A673 (cell line): ENCODE measurements at regions not wholly inside any gene's neighbourhood (a gene's known extent, or its start where the extent isn't known, plus 50 kb on each side); places are given as distances from the start of the nearest gene placed in this dataset.

Experiments used
- BruUV-seq: library from RNA; stranded (reverse); fragments of 400-500 nt; replicated peaks from 2 replicates; lab custom pipeline; 2021; lab: Mats Ljungman, UMichigan
- CTCF ChIA-PET: fragments of 300-600 bp; sonication (Branson Sonifier 250); formaldehyde crosslinking; loops from one replicate; lab custom pipeline; 2022; ENCODE audit warnings: antibody characterized with exemption; lab: Charles Lee
- POLR2A ChIA-PET: fragments of 300-600 bp; sonication (Branson Sonifier 250); formaldehyde crosslinking; loops from one replicate; lab custom pipeline; 2022; ENCODE audit warnings: antibody characterized with exemption; ENCODE audit not compliant: low non-redundant PET; lab: Charles Lee
- DNase-seq: peaks from one replicate; pipeline ENCODE4 v3.0.0-alpha.2; 2015; ENCODE audit warnings: low spot score
- H3K27ac ChIP-seq: fragments of 200-600 bp; sonication (generic); 2 replicates; pipeline ENCODE4 v1.5.1; 2016; ENCODE audit warnings: mixed run types, low read depth, mild to moderate bottlenecking, mixed read lengths, antibody characterized with exemption, low read length; ENCODE audit not compliant: poor library complexity, severe bottlenecking
- H3K27me3 ChIP-seq: fragments of 200-600 bp; sonication (generic); replicated peaks from 2 replicates; pipeline ENCODE4 v1.6.1; 2017; ENCODE audit warnings: mixed run types, low read depth, mild to moderate bottlenecking, mixed read lengths, antibody characterized with exemption, low read length; ENCODE audit not compliant: insufficient read depth, poor library complexity
- H3K36me3 ChIP-seq: fragments of 200-600 bp; sonication (generic); 2 replicates; pipeline ENCODE4 v1.6.1; 2016; ENCODE audit warnings: mixed run types, mild to moderate bottlenecking, mixed read lengths, antibody characterized with exemption, low read length; ENCODE audit not compliant: insufficient read depth, poor library complexity, severe bottlenecking
- H3K4me1 ChIP-seq: fragments of 200-600 bp; sonication (generic); 2 replicates; pipeline ENCODE4 v1.6.1; 2017; ENCODE audit warnings: mixed run types, mild to moderate bottlenecking, mixed read lengths, antibody characterized with exemption, low read length; ENCODE audit not compliant: insufficient read depth, poor library complexity, severe bottlenecking
- H3K4me3 ChIP-seq: fragments of 200-600 bp; sonication (generic); 2 replicates; pipeline ENCODE4 v1.5.1; 2016; ENCODE audit warnings: low read depth, mixed run types, mild to moderate bottlenecking, mixed read lengths, low read length; ENCODE audit not compliant: poor library complexity, severe bottlenecking
- H3K9me3 ChIP-seq: fragments of 200-600 bp; sonication (generic); 2 replicates; pipeline ENCODE4 v1.6.1; 2016; ENCODE audit warnings: mixed run types, low read depth, mild to moderate bottlenecking, mixed read lengths, antibody characterized with exemption, low read length; ENCODE audit not compliant: poor library complexity, severe bottlenecking
- CTCF ChIP-seq: fragments of 300-800, 200-600 bp; sonication (generic); conservative IDR thresholded peaks from 2 replicates; pipeline ENCODE4 v1.5.1; 2017; ENCODE audit warnings: low read depth, mild to moderate bottlenecking, antibody characterized with exemption, low read length, moderate library complexity, mixed read lengths
- EZH2 ChIP-seq: fragments of 200-600 bp; sonication (generic); IDR thresholded peaks from 2 replicates; pipeline ENCODE4 v1.6.1; 2017; ENCODE audit warnings: borderline replicate concordance, low read depth, mild to moderate bottlenecking, mixed read lengths, antibody characterized with exemption, low read length; ENCODE audit not compliant: poor library complexity, severe bottlenecking
- intact Hi-C: fragments of 100-400 bp; cut with micrococcal nuclease; formaldehyde crosslinking; loops from one replicate; pipeline ENCODE4 v1.10.0; 2022; ENCODE audit not compliant: unreplicated experiment

- TF ChIP-seq EZH2 (no peak), CTCF (no peak)
- CTCF ChIA-PET = no interaction called here
- no peak overlapping the region for H3K4me3 ChIP-seq
- no peaks in the 10 kb centered on the region for H3K36me3 ChIP-seq
- peaks cover 26% of the 10 kb centered on the region for H3K27me3 ChIP-seq
- no peak for DNase-seq
- H3K9me3 ChIP-seq = no peaks in the 10 kb centered on the region
- intact Hi-C loops = no loop called here
- H3K27ac ChIP-seq = no peak overlapping the region
- no TSS peak for BruUV-seq
- POLR2A ChIA-PET = no interaction called here
- H3K4me1 ChIP-seq = no peaks in the 10 kb centered on the region
Observed at GRCh38 chr4:103443324-103443723, 245.2 kb upstream of the CENPE start.

GRCh38 chr4:103429283-103429682 is 231.1 kb upstream of the CENPE start:
- Histone ChIP-seq H3K4me3 (no peak overlapping the region), H3K36me3 (no peaks in the 10 kb centered on the region), H3K4me1 (no peaks in the 10 kb centered on the region), H3K9me3 (no peaks in the 10 kb centered on the region), H3K27me3 (peaks cover 8% of the 10 kb centered on the region), H3K27ac (no peak overlapping the region)
- intact Hi-C loops = no loop called here
- no TSS peak for BruUV-seq
- CTCF ChIA-PET = no interaction called here
- no peak for TF ChIP-seq EZH2
- peak; percentile 48 for TF ChIP-seq CTCF
- POLR2A ChIA-PET = no interaction called here
- DNase-seq = peak; percentile 24

GRCh38 chr4:103425406-103425805 is 227.3 kb upstream of the CENPE start:
- peaks cover 8% of the 10 kb centered on the region for H3K27me3 ChIP-seq
- H3K9me3 ChIP-seq = no peaks in the 10 kb centered on the region
- ChIA-PET POLR2A (interaction anchor here (0.6 kb wide), 1 partner anchor 32 kb away, joined by 3 read pairs; no protein-coding TSS in a partner anchor), CTCF (no interaction called here)
- no TSS peak for BruUV-seq
- TF ChIP-seq CTCF (no peak), EZH2 (no peak)
- no peaks in the 10 kb centered on the region for H3K36me3 ChIP-seq
- intact Hi-C loops = no loop called here
- no peak overlapping the region for H3K27ac ChIP-seq
- no peak overlapping the region for H3K4me3 ChIP-seq
- H3K4me1 ChIP-seq = no peaks in the 10 kb centered on the region
- DNase-seq = no peak
